Caco-2 (cell line): ENCODE measurements at regions not wholly inside any gene's neighbourhood (a gene's known extent, or its start where the extent isn't known, plus 50 kb on each side); places are given as distances from the start of the nearest gene placed in this dataset.
A peak's percentile ranks its signal among the peaks of the same experiment; 100 is the strongest.

Source experiments
- BruUV-seq: library from RNA; stranded (reverse); fragments of 400-500 nt; replicated peaks from 2 replicates; lab custom pipeline; 2021; lab: Mats Ljungman, UMichigan
- CTCF ChIA-PET: fragments of 300-600 bp; sonication (Branson Sonifier 250); formaldehyde crosslinking; loops from one replicate; lab custom pipeline; 2022; ENCODE audit warnings: antibody characterized with exemption; lab: Charles Lee
- POLR2A ChIA-PET: fragments of 300-600 bp; sonication (Branson Sonifier 250); formaldehyde crosslinking; loops from one replicate; lab custom pipeline; 2022; ENCODE audit warnings: antibody characterized with exemption; lab: Charles Lee
- DNase-seq, 2 experiments: peaks; one replicate each; pipeline versions ENCODE4 v3.0.0 to v3.0.0-alpha.2; 2020 to 2022
- H3K27me3 ChIP-seq: replicated peaks from 2 replicates; pipeline ENCODE4 v1.6.0; 2011; ENCODE audit warnings: low read length; ENCODE audit not compliant: control insufficient read depth, insufficient read depth
- H3K36me3 ChIP-seq: 2 replicates; pipeline ENCODE4 v1.5.1; 2011; ENCODE audit warnings: low read length; ENCODE audit not compliant: control insufficient read depth, insufficient read depth
- H3K4me1 ChIP-seq: fragments of 250-450 bp; sonication (Bioruptor Pico); 2 replicates; pipeline ENCODE4 v1.5.1; 2020; ENCODE audit warnings: mild to moderate bottlenecking
- H3K4me3 ChIP-seq: 2 replicates; pipeline ENCODE4 v1.5.1; 2011; ENCODE audit warnings: low read depth, mild to moderate bottlenecking, control low read depth, low read length
- H3K9me3 ChIP-seq: fragments of 250-450 bp; sonication (Bioruptor Pico); 2 replicates; pipeline ENCODE4 v1.5.1; 2020; ENCODE audit warnings: mild to moderate bottlenecking, moderate library complexity
- H3K27ac Mint-ChIP-seq: one replicate; pipeline ENCODE4 v1.8.0; 2022; ENCODE audit warnings: mixed read lengths; ENCODE audit not compliant: unreplicated experiment
- H3K27me3 Mint-ChIP-seq: one replicate; pipeline ENCODE4 v1.8.0; 2022; ENCODE audit warnings: mixed read lengths; ENCODE audit not compliant: insufficient read depth, unreplicated experiment
- H3K36me3 Mint-ChIP-seq: one replicate; pipeline ENCODE4 v1.8.0; 2022; ENCODE audit warnings: mild to moderate bottlenecking, mixed read lengths; ENCODE audit not compliant: insufficient read depth, unreplicated experiment
- H3K4me1 Mint-ChIP-seq: one replicate; pipeline ENCODE4 v1.8.0; 2022; ENCODE audit warnings: low read depth, mixed read lengths; ENCODE audit not compliant: unreplicated experiment
- H3K4me3 Mint-ChIP-seq: one replicate; pipeline ENCODE4 v1.8.0; 2022; ENCODE audit warnings: mild to moderate bottlenecking, moderate library complexity, mixed read lengths; ENCODE audit not compliant: unreplicated experiment
- H3K9me3 Mint-ChIP-seq: one replicate; pipeline ENCODE4 v1.8.0; 2022; ENCODE audit warnings: mixed read lengths; ENCODE audit not compliant: unreplicated experiment
- intact Hi-C: fragments of 100-400 bp; cut with micrococcal nuclease; formaldehyde crosslinking; loops from one replicate; pipeline ENCODE4 v1.10.0; 2022; ENCODE audit not compliant: unreplicated experiment
- TF ChIP-seq, protein P1 (sequence below), 2 experiments: fragments of 200-600 bp in 1 of 2; IDR thresholded peaks; 1 replicate in 1 of 2; 2 replicates in 1 of 2; pipeline versions ENCODE4 v1.5.1 to v1.8.0; 2011 to 2022; ENCODE audit warnings: antibody characterized with exemption in 1 of 2, control low read depth in 1 of 2, inconsistent platforms in 1 of 2, low read depth in 1 of 2, low read length in 1 of 2, mild to moderate bottlenecking in 1 of 2, moderate library complexity in 1 of 2; ENCODE audit not compliant: insufficient read depth in 1 of 2, severe bottlenecking in 1 of 2, unreplicated experiment in 1 of 2

DNA sequence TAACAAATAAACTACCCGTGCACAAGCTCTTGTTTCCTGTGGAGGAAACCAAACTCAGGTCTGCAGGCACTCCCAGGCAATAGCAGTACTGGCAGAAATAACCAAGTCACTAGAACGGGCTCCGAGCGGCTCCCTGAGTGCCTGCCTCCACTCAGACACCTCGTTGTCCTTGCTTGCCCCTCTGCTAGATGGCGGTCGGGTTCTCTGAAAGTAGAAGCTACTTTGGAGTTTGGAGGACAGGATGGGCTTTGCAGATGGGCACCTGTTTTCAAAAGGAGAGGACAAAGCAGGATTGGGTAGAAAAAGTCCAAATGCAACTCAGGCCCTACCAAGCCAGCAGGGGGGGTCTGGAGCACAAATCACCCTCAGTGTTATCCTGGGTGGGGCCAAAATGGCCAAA is 136.4 kb downstream of the LRRC30 start:
- Mint-ChIP-seq H3K27ac (no peak overlapping the region), H3K4me1 (peaks cover 25% of the 10 kb centered on the region), H3K36me3 (no peaks in the 10 kb centered on the region), H3K4me3 (no peak overlapping the region), H3K27me3 (no peaks in the 10 kb centered on the region), H3K9me3 (no peaks in the 10 kb centered on the region)
- TF ChIP-seq, protein P1, sequence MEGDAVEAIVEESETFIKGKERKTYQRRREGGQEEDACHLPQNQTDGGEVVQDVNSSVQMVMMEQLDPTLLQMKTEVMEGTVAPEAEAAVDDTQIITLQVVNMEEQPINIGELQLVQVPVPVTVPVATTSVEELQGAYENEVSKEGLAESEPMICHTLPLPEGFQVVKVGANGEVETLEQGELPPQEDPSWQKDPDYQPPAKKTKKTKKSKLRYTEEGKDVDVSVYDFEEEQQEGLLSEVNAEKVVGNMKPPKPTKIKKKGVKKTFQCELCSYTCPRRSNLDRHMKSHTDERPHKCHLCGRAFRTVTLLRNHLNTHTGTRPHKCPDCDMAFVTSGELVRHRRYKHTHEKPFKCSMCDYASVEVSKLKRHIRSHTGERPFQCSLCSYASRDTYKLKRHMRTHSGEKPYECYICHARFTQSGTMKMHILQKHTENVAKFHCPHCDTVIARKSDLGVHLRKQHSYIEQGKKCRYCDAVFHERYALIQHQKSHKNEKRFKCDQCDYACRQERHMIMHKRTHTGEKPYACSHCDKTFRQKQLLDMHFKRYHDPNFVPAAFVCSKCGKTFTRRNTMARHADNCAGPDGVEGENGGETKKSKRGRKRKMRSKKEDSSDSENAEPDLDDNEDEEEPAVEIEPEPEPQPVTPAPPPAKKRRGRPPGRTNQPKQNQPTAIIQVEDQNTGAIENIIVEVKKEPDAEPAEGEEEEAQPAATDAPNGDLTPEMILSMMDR (IDR thresholded peaks at IDR 0.05; ENCODE audit: insufficient read depth in 1 of 2, low read depth in 1 of 2, low read length in 1 of 2, severe bottlenecking in 1 of 2, unreplicated experiment in 1 of 2): peak; percentile 31 to 34
- Histone ChIP-seq H3K9me3 (no peaks in the 10 kb centered on the region), H3K27me3 (no peaks in the 10 kb centered on the region), H3K4me3 (no peak overlapping the region), H3K36me3 (no peaks in the 10 kb centered on the region), H3K4me1 (peaks cover 17% of the 10 kb centered on the region)
- ChIA-PET CTCF (interaction anchor here (0.7 to 1.3 kb wide), 3 partner anchors 17 to 200 kb away, joined by 3 read pairs; partner anchors contain the start of gene PTPRM), POLR2A (interaction anchor here (0.5 kb wide), 1 partner anchor 199 kb away, joined by 4 read pairs; no protein-coding TSS in a partner anchor)
- intact Hi-C loops: loop anchor here (2.0 to 10.0 kb wide), 3 partner anchors 57 to 387 kb away; no protein-coding TSS in a partner anchor
- peak in 1 of 2 experiments; percentile 32 for DNase-seq
- no TSS peak for BruUV-seq

DNA sequence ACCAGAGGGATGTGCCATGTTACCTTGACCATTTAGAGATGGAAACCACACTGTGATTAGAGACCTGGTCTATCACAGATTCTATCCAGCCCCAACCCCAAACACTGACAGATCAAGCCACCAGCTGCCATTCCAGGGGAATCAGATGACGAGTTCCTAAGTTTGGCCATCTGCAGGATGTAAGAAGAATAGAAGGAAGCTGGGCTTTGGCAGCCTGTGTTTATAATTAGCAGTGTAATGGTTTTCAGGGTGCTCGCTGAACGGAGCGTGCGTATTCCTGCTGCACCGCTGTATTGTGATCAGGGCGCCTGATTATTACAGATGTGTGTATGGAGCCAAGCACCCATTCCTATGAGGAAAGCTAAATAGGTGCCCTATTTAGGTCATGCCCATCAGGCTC is 138.1 kb downstream of the LRRC30 start:
- no TSS peak for BruUV-seq
- Histone ChIP-seq H3K36me3 (no peaks in the 10 kb centered on the region), H3K4me3 (no peak overlapping the region), H3K9me3 (no peaks in the 10 kb centered on the region), H3K4me1 (peaks cover 17% of the 10 kb centered on the region), H3K27me3 (no peaks in the 10 kb centered on the region)
- Mint-ChIP-seq H3K4me3 (no peak overlapping the region), H3K4me1 (peaks cover 31% of the 10 kb centered on the region), H3K36me3 (no peaks in the 10 kb centered on the region), H3K27ac (no peak overlapping the region), H3K9me3 (no peaks in the 10 kb centered on the region), H3K27me3 (no peaks in the 10 kb centered on the region)
- POLR2A ChIA-PET: no interaction called here
- DNase-seq: no peak
- CTCF ChIA-PET: interaction anchor here (1.7 kb wide), 1 partner anchor 83 kb away, joined by 6 read pairs; no protein-coding TSS in a partner anchor
- TF ChIP-seq, protein P1 (IDR thresholded peaks at IDR 0.05; ENCODE audit: insufficient read depth in 1 of 2, low read depth in 1 of 2, low read length in 1 of 2, severe bottlenecking in 1 of 2, unreplicated experiment in 1 of 2): no peak
- intact Hi-C loops: loop anchor here (10.0 kb wide), 2 partner anchors 56 to 386 kb away; no protein-coding TSS in a partner anchor

DNA sequence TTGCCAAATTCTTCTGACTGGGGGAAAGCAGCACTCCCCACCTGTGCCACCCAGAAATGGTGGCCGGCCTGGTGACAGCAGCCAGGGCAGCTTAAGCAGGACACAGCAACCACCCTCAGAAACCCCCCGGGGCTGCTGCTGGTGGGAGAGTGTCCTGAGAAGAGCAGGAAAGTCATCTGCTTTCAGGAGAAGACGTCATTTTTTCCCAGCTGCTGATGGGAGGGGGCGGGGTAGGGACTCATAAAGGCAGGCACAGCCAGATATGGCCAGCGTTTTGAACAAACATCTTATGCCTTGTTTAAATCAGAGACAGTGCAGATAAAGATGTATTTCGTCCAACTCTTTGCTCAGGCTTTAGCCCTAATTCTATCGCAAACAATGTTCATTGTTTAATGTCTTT is 139.5 kb downstream of the LRRC30 start:
- TF ChIP-seq, protein P1 (IDR thresholded peaks at IDR 0.05; ENCODE audit: insufficient read depth in 1 of 2, low read depth in 1 of 2, low read length in 1 of 2, severe bottlenecking in 1 of 2, unreplicated experiment in 1 of 2): no peak
- POLR2A ChIA-PET: interaction anchor here (0.5 kb wide), 1 partner anchor 29 kb away, joined by 3 read pairs; no protein-coding TSS in a partner anchor
- DNase-seq: peak; percentile 71

More for the DNA sequence above, 139.5 kb downstream of the LRRC30 start:
- 0 out of 2 replicates have a peak overlapping the region, but pooled peaks have one; percentile 13 for H3K4me3 ChIP-seq
- H3K4me1 ChIP-seq: peaks cover 17% of the 10 kb centered on the region
- Mint-ChIP-seq H3K27me3 (no peaks in the 10 kb centered on the region), H3K36me3 (no peaks in the 10 kb centered on the region), H3K4me1 (peaks cover 31% of the 10 kb centered on the region), H3K27ac (peak overlapping the region; percentile 10), H3K4me3 (peak overlapping the region; percentile 66), H3K9me3 (no peaks in the 10 kb centered on the region)
- no peaks in the 10 kb centered on the region for H3K9me3 ChIP-seq
- no peaks in the 10 kb centered on the region for H3K36me3 ChIP-seq
- CTCF ChIA-PET: interaction anchor here (0.6 kb wide), 1 partner anchor 98 kb away, joined by 5 read pairs; no protein-coding TSS in a partner anchor
- intact Hi-C loops: loop anchor here (5.0 kb wide), 1 partner anchor 82 kb away; no protein-coding TSS in a partner anchor
- no peaks in the 10 kb centered on the region for H3K27me3 ChIP-seq
- BruUV-seq: no TSS peak
